ENCODE measurements at regions not wholly inside any gene's neighbourhood (a gene's known extent, or its start where the extent isn't known, plus 50 kb on each side); places are given as distances from the start of the nearest gene placed in this dataset.

DNA sequence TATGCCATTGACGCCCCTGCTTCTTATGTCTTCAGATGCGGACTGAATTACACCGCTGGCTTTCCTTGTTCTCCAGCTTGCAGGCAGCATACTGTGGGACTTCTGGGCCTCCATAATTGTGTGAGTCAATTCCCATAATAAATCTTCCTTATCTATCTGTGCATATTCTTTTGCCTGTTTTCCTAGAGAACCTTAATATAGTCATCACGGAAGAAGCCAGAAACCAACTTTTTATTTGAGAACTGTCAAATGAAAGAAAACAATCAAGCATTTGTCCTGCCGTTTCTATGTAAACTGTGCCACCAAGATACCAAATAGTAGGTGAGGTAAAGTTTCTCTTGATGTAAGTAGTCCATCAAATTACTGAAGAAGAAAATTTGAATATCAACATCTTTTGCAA is 51.8 kb upstream of the B3GALNT1 start:
- no peak for DNase-seq (ENCODE audit: low spot score)

DNA sequence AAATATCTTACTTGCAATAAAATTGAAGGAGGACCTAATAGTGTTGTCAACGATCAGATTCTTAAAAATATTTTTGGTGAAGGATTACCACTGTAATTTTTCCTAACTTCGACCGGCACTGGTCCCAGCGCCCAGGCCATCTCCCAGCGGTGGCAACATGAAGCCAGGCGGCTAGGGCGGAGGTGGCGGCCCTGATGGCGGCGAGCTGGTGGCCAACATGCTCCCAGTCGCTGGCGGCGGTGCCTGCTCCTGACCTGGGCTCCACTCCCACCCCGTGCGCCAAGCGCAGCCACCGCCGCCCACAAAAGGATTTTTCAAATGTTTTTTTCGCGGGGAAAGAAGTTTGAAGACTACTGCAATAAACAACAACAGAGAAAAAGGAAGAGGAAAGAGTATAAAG is 56.5 kb upstream of the B3GALNT1 start:
- DNase-seq (ENCODE audit: low spot score) = no peak

- peak; percentile 47 for DNase-seq (ENCODE audit: low spot score)
These were observed 57.8 kb upstream of the NMD3 start for GRCh38 chr3:161163297-161163696.

GRCh38 chr3:161166051-161166450 is 55.1 kb upstream of the NMD3 start:
- DNase-seq (ENCODE audit: low spot score) = no peak

GRCh38 chr3:161171113-161171512 is 50.0 kb upstream of the NMD3 start:
- DNase-seq (ENCODE audit: low spot score) = peak; percentile 53
